ENCODE measurements at regions not wholly inside any gene's neighbourhood (a gene's known extent, or its start where the extent isn't known, plus 50 kb on each side); places are given as distances from the start of the nearest gene placed in this dataset.
"Not testable (repeated sequence)": the region's sequence is repeated elsewhere in the genome, so short reads cannot be mapped to it uniquely, and the experiment has no call there.

DNA sequence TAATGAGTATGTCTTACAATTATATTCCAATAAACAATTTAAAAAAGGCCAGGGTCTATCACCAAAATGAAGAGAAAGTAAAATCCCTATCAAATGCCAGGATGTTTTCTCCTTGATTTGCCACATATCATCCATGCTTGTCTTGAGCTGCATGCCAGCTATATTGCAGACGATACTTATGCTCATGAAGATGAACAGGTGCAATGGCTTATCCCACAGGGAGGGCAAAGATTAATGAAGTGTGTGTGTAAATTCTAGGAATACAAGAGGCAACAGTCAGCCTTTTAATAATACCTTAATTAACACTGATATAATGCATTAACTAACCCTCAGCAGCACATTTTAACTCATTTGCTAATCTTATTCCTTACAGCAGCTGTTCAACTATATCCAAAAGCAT, 850.5 kb downstream of the KCNA4 start:
- no peak for DNase-seq (ENCODE audit: low read depth in 2 of 2)

DNA sequence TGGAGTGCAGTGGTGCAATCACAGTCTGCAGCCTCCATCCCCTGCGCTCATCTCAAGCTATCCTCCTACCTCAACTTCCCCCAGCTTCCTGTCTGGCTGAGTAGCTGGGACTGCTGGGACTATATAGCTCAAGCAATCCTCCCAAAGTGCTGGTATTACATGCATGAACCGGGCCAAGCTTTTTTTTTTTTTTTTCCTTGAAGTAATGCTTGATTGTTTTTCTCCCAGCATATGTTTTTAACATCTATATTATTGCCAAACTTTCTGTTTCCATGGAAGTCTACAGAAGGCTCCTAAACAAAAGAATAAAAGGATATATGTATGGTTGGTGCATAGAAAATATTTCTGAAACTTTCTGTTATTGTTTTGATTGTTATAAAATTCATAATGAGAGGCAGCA, 853.6 kb downstream of the KCNA4 start:
- no peak for DNase-seq (ENCODE audit: low read depth in 2 of 2)

- DNase-seq (ENCODE audit: low read depth in 2 of 2) = no peak
Observed at GRCh38 chr11:29162491-29162890, 854.3 kb downstream of the KCNA4 start.

- no peak for DNase-seq (ENCODE audit: low read depth in 2 of 2)
Observed at GRCh38 chr11:29161191-29161590, 855.6 kb downstream of the KCNA4 start.

- DNase-seq (ENCODE audit: low read depth in 2 of 2) = no peak
Observed at GRCh38 chr11:29159552-29160465, 857.0 kb downstream of the KCNA4 start.

GRCh38 chr11:29153078-29153477, 863.8 kb downstream of the KCNA4 start:
- DNase-seq (ENCODE audit: low read depth in 2 of 2) = no peak

DNA sequence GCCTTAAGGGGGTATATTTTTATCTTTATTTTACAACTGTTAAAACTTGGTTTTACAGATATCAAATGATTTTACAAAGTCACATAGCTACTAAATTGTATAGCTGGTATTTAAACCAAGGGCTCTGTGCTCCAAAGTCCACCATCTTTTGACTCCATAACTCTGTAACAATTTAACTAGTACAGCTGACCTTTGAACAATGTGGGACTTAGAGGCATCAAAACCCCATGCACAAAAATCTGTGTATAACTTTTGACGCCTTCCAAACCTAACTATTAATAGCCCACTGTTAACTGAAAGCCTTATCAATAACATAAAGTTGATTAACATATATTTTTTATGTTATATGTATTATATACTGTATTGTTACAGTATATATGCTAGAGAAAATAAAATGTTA, 874.3 kb downstream of the KCNA4 start:
- not testable (repeated sequence) for DNase-seq (ENCODE audit: low read depth in 2 of 2)

GRCh38 chr11:29135504-29135903, 881.3 kb downstream of the KCNA4 start:
- DNase-seq (ENCODE audit: low read depth in 2 of 2) = no peak

DNA sequence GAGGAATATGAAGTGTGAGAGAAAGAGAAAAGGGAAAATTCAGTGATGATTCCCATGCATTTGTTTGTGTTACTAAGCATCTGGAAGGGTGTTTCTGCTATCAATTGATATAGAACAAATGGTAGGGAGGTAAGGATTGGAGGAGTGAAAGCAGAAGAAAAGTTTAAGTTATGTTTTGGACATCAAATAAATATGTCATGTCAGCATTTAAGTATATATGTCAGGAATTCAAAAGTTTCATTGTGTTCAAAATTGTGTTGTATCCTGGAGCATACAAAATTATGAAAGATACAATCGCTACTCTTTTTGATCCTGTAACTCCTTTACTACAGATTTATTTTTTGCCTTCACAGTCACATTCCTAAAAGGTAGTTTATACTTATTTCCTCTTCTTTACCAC, 885.8 kb downstream of the KCNA4 start:
- no peak for DNase-seq (ENCODE audit: low read depth in 2 of 2)

GRCh38 chr11:29129844-29130243, 887.0 kb downstream of the KCNA4 start:
- DNase-seq (ENCODE audit: low read depth in 2 of 2) = no peak

- DNase-seq (ENCODE audit: low read depth in 2 of 2) = no peak
Observed at GRCh38 chr11:29127461-29127860, 889.4 kb downstream of the KCNA4 start.

DNA sequence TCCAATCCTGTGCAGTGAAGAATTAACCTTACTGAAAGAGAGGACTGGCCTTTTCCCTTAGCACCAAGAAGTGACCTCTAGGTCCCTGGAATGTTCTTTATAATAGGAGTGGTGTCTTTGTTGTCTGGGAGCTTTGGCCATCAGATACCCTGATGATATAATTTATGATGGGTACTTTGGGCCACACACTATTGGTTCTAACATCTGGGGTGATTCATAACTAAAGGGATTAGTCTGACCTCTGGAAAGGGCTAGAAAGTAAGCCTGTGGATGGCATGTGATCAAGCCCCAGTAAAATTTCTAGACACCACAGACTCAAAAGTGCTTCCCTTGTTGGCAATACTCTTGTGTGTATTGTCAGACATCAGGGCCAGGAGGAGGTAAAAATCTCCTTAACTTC, 891.2 kb downstream of the KCNA4 start:
- DNase-seq (ENCODE audit: low read depth in 2 of 2) = no peak

DNA sequence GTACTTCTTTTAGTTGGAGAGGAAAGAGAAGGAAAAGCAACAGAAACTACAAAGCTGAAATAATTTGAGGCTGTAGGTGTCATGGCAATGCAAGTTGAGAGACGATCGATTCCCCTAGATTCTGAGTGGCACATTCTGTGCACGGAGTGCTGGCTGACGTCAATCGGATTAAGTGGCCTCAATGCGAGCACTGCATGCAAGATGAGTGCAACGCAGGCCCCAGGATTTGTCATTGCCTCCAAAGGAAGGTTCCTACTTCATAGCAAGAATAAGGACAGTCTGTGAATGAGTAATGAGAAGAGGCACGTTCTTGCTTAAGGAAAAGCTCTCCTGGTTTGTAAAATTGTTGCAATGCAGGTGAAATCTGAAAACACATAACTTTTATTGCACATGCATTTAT, 892.4 kb downstream of the KCNA4 start:
- no peak for DNase-seq (ENCODE audit: low read depth in 2 of 2)

DNA sequence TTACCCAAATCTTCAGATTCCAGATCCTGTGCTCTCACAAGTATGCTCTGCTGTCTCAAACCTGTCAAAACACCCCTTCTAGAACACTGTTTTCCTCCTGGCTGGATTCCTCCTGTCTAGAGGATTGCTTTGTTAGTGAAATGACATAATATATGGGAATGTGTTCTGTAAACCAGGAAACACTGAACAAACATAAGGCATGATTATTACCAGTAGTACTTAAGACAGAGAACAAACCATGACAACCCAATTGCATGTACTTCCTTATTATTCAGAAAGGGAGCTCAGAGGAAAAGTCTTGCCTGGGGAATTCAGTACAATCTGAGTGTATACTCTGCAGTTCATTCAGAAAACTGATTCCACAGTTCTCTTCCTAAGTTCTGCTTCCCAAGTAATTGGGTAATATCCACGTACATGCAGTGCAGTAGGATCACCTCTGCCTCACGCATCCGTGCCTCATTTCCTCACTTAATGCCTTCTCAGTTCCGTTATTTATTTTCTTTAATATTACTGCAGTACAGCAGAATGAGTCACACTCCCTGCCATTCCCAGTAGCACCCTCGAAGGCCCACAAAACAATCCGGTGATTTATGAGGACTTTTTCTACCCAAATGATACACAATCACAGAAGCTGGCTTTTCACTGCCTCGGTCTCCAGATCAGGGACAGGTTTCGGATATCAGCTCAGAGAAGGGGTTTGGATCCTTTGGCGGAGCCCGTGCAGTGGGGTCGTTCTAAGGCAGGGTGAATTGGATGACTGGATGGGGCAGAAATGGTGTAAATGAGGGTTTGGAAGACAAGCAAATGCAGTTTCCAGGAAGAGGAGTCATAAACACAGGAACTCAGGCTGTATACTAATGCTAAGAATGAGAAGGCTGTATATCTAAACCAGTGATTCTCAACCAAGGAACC, 896.9 kb downstream of the KCNA4 start:
- DNase-seq (ENCODE audit: low read depth in 2 of 2) = no peak

DNA sequence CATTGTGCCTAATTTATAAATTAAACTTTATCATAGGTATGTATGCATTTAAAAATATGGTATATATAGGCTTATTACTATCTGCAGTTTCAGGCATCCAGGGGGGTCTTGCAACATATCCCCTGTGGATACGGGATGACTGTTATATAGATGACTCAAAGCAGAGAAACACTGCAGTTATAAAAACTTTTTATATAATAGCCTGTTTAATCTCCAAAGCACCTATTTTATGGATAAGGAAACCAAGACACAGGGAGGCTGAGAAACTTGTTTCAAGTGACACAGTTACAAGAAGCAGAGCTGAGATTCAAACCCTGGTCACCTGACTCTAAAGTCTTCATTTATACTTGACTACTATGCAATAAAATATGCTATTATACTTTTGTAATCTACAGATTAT, 897.7 kb downstream of the KCNA4 start:
- DNase-seq (ENCODE audit: low read depth in 2 of 2) = no peak

DNA sequence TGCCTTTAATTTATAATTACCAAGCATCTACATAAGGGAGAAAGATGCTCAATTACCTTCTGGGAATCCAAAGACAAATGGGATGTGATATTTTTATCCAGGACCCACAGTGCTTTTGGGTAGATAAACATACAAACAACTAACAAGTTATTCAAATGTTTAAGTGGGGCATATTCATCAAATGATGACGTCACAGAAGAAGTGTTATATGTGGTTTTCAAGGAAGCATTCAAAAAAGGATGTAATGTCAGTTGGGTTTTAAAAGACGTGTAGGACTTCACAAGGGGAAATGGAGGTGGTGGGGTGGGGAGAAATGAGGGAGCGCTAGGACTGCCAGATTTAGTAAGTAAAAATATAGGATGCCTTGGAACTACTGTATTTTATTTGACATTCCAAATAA, 915.9 kb downstream of the KCNA4 start:
- no peak for DNase-seq (ENCODE audit: low read depth in 2 of 2)

DNA sequence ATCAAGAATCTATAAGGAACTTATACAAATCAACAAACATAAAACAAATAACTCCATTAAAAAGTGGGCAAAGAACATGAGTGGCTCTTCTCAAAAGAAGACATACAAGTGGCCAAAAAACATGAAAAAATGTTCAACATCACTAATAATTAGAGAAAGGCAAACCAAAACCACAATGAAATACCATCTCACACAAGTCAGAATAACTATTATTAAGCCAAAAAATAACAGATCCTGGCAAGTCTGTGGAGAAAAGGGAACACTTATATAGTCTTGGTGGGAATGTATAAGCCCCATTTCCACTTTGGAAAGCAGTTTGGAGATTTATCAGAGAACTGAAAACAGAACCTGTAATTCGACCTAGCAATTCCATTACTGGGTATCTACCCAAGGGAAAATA, 921.0 kb downstream of the KCNA4 start:
- DNase-seq (ENCODE audit: low read depth in 2 of 2) = no peak

- DNase-seq (ENCODE audit: low read depth in 2 of 2) = no peak
Observed at GRCh38 chr11:29093416-29094120, 923.3 kb downstream of the KCNA4 start.

- no peak for DNase-seq (ENCODE audit: low read depth in 2 of 2)
Observed at GRCh38 chr11:29087200-29087812, 929.5 kb downstream of the KCNA4 start.

DNA sequence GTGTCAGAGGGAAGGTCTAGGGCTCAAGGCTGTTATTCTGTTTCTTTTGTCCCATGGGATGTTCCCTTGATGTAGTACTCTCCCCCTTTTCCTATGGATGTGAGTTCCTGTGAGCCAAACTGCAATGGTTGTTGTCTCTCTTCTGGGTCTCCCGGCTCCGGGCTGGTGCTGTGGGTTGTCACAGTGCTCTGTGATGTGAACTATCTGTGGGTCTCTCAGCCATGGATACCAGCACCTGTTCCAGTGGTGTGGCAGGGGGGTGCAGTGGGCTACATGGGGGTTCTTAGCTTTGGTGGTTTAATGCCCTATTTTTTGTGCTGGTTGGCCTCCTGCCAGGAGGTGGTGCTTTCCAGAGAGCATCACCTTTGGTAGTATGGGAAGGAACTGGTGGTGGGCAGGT, 941.1 kb downstream of the KCNA4 start:
- no peak for DNase-seq (ENCODE audit: low read depth in 2 of 2)

GRCh38 chr11:29063630-29064361, 953.0 kb downstream of the KCNA4 start:
- no peak for DNase-seq (ENCODE audit: low read depth in 2 of 2)

Measured in activated CD4-positive, alpha-beta T cell treated with anti-CD3 and anti-CD28 coated beads for 24 hours (primary cell).